LoVo (cell line): ENCODE measurements at regions not wholly inside any gene's neighbourhood (a gene's known extent, or its start where the extent isn't known, plus 50 kb on each side); places are given as distances from the start of the nearest gene placed in this dataset.

Experiments
- DNase-seq: peaks from one replicate; pipeline ENCODE4 v3.0.0-alpha.2; 2016; ENCODE audit warnings: low spot score

GRCh38 chr18:57243624-57244179, 96.8 kb downstream of the BOD1L2 start:
- no peak for DNase-seq

- DNase-seq = no peak
Observed at GRCh38 chr18:57249179-57249578, 102.3 kb downstream of the BOD1L2 start.

GRCh38 chr18:57249883-57250282, 102.5 kb upstream of the ST8SIA3 start:
- no peak for DNase-seq

GRCh38 chr18:57251747-57252146, 100.6 kb upstream of the ST8SIA3 start:
- DNase-seq = no peak

GRCh38 chr18:57253903-57254302, 98.5 kb upstream of the ST8SIA3 start:
- DNase-seq = no peak

GRCh38 chr18:57258131-57258777, 94.1 kb upstream of the ST8SIA3 start:
- DNase-seq = no peak

GRCh38 chr18:57267368-57267925, 84.9 kb upstream of the ST8SIA3 start:
- DNase-seq = no peak

GRCh38 chr18:57269756-57270155, 82.6 kb upstream of the ST8SIA3 start:
- no peak for DNase-seq

- no peak for DNase-seq
Observed at GRCh38 chr18:57270156-57270555, 82.2 kb upstream of the ST8SIA3 start.

- no peak for DNase-seq
Observed at GRCh38 chr18:57273194-57273593, 79.2 kb upstream of the ST8SIA3 start.

- DNase-seq = no peak
Observed at GRCh38 chr18:57275111-57275510, 77.2 kb upstream of the ST8SIA3 start.

- no peak for DNase-seq
Observed at GRCh38 chr18:57276829-57277228, 75.5 kb upstream of the ST8SIA3 start.

GRCh38 chr18:57278933-57279332, 73.4 kb upstream of the ST8SIA3 start:
- no peak for DNase-seq

- no peak for DNase-seq
Observed at GRCh38 chr18:57281519-57281918, 70.8 kb upstream of the ST8SIA3 start.

GRCh38 chr18:57286949-57287348, 65.4 kb upstream of the ST8SIA3 start:
- no peak for DNase-seq

GRCh38 chr18:57287766-57288165, 64.6 kb upstream of the ST8SIA3 start:
- DNase-seq = no peak

- no peak for DNase-seq
Observed at GRCh38 chr18:57294547-57294946, 57.8 kb upstream of the ST8SIA3 start.

GRCh38 chr18:57296336-57296735, 56.0 kb upstream of the ST8SIA3 start:
- DNase-seq = no peak

- DNase-seq = no peak
Observed at GRCh38 chr18:57297306-57297705, 55.1 kb upstream of the ST8SIA3 start.

GRCh38 chr18:57299931-57300330, 52.4 kb upstream of the ST8SIA3 start:
- no peak for DNase-seq

GRCh38 chr18:57301573-57302559, 50.5 kb upstream of the ST8SIA3 start:
- DNase-seq = no peak
